ENCODE measurements at regions not wholly inside any gene's neighbourhood (a gene's known extent, or its start where the extent isn't known, plus 50 kb on each side); places are given as distances from the start of the nearest gene placed in this dataset.
A peak's percentile ranks its signal among the peaks of the same experiment; 100 is the strongest.

DNA sequence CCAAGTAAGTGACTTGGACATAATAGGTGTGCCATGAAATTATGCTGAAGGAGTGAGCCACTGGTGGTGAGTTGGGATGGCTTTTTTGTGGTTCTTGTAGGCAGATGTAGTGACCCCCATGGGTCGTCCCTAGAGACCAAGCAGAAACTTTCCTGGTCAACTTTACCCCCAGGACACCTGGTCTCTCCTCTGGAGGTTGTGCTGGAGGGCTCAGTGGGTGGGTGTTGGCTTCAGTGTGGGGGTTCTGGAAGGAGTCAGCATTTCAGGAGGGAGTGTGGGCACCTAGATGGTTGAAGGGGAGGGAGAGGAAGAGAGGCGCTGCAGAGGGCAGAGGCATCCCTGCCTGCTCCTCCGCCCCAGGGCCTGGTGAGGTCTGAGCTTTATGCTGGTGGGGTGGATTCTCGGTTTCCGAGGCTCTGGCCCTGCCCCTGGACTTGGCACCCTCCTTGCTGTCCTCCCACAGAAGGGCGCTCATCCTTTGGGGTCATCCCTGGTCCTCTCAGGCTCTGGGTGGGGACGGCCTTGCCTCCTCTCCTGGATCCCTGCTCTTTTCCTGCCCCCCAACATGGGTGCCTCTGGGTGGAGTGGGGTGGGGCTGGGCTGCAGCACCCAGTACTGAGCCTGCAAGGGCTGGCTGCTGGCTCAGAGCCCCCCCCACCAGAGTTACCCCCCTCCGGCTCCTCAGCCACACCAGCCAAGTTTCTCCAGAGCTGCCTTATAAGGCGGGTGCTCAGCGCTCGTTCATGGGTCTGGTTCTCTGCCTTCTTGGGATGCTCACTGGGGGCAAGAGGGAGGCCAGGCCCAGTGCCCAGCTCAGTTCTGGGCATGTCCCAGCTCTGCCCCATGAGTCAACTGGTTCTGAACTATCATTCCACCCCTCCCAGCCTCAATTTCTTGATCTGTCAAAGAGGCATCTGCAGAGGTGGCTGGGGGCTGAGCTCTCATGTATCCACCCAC lies 266.8 kb downstream of the SEC14L1 start:
- Mint-ChIP-seq H3K27ac (ENCODE audit: unreplicated experiment) (peak overlapping the region; percentile 88), H3K36me3 (ENCODE audit: unreplicated experiment) (peaks cover 13% of the 10 kb centered on the region)

DNA sequence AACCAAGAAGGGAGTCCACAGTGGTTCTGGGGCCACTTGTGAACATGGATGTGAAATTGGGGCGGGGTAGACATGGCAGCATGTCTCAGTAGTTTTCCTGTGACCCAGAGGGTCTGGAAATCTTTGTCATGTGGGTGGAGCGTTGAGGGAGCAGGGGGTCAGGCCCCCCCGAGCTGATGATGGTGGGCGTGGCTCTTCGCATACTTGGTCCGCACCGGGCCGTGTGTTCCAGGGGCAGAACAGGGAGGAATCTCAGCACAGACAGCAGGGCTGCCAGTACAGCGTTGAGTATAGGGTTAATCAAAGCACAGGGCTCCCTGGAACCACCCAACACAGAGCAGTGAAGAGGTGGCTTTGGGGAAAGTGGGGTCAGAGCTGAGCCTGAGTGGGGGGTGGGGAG lies 267.5 kb downstream of the SEC14L1 start:
- Mint-ChIP-seq H3K9me3 (ENCODE audit: unreplicated experiment) (no peaks in the 10 kb centered on the region), H3K36me3 (ENCODE audit: unreplicated experiment) (peaks cover 11% of the 10 kb centered on the region), H3K4me3 (ENCODE audit: unreplicated experiment) (peak overlapping the region; percentile 51), H3K27me3 (ENCODE audit: unreplicated experiment) (no peaks in the 10 kb centered on the region), H3K27ac (ENCODE audit: unreplicated experiment) (peak overlapping the region; percentile 88), H3K4me1 (ENCODE audit: unreplicated experiment) (peaks cover 93% of the 10 kb centered on the region)
- DNase-seq (ENCODE audit: extremely low spot score, unreplicated experiment) = no peak
- TF ChIP-seq, protein P1, sequence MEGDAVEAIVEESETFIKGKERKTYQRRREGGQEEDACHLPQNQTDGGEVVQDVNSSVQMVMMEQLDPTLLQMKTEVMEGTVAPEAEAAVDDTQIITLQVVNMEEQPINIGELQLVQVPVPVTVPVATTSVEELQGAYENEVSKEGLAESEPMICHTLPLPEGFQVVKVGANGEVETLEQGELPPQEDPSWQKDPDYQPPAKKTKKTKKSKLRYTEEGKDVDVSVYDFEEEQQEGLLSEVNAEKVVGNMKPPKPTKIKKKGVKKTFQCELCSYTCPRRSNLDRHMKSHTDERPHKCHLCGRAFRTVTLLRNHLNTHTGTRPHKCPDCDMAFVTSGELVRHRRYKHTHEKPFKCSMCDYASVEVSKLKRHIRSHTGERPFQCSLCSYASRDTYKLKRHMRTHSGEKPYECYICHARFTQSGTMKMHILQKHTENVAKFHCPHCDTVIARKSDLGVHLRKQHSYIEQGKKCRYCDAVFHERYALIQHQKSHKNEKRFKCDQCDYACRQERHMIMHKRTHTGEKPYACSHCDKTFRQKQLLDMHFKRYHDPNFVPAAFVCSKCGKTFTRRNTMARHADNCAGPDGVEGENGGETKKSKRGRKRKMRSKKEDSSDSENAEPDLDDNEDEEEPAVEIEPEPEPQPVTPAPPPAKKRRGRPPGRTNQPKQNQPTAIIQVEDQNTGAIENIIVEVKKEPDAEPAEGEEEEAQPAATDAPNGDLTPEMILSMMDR (IDR thresholded peaks at IDR 0.05) = no peak

More for the DNA sequence above, 266.8 kb downstream of the SEC14L1 start:
- Mint-ChIP-seq H3K4me3 (ENCODE audit: unreplicated experiment) (peak overlapping the region; percentile 51), H3K4me1 (ENCODE audit: unreplicated experiment) (peaks cover 89% of the 10 kb centered on the region), H3K9me3 (ENCODE audit: unreplicated experiment) (no peaks in the 10 kb centered on the region), H3K27me3 (ENCODE audit: unreplicated experiment) (no peaks in the 10 kb centered on the region)
- TF ChIP-seq, protein P1 (IDR thresholded peaks at IDR 0.05) = no peak
- DNase-seq (ENCODE audit: extremely low spot score, unreplicated experiment) = no peak

- DNase-seq (ENCODE audit: extremely low spot score, unreplicated experiment) = no peak
- H3K4me3 Mint-ChIP-seq (ENCODE audit: unreplicated experiment) = peak overlapping the region; percentile 23
- H3K9me3 Mint-ChIP-seq (ENCODE audit: unreplicated experiment) = no peaks in the 10 kb centered on the region
- peaks cover 90% of the 10 kb centered on the region for H3K4me1 Mint-ChIP-seq (ENCODE audit: unreplicated experiment)
- TF ChIP-seq, protein P1 (IDR thresholded peaks at IDR 0.05) = no peak
- H3K36me3 Mint-ChIP-seq (ENCODE audit: unreplicated experiment) = peaks cover 6% of the 10 kb centered on the region
- peak overlapping the region; percentile 93 for H3K27ac Mint-ChIP-seq (ENCODE audit: unreplicated experiment)
- no peaks in the 10 kb centered on the region for H3K27me3 Mint-ChIP-seq (ENCODE audit: unreplicated experiment)
Observed at GRCh38 chr17:77409282-77410161, 268.8 kb downstream of the SEC14L1 start.

DNA sequence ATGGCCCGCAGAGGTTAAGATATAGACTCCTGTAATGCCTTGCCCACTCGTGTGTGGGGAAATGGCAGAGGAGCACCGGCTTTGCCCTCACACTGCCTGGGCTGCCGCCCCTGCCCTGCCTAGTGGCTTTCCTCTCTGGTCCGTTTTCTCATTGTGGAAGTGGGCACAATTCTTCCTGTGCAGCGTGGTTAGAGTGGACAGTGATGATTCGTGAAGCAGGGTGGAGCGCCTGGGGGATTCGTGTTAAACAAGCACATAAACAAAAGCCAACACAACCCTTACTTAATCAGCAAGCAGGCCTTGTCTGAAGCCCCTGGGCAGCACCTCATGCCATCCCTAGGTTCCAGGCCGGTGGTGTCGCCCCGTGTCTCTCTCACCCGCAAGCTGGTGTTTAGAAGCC lies 269.7 kb downstream of the SEC14L1 start:
- Mint-ChIP-seq H3K27me3 (ENCODE audit: unreplicated experiment) (no peaks in the 10 kb centered on the region), H3K27ac (ENCODE audit: unreplicated experiment) (peak overlapping the region; percentile 93), H3K4me1 (ENCODE audit: unreplicated experiment) (peaks cover 83% of the 10 kb centered on the region), H3K36me3 (ENCODE audit: unreplicated experiment) (peaks cover 6% of the 10 kb centered on the region), H3K9me3 (ENCODE audit: unreplicated experiment) (no peaks in the 10 kb centered on the region), H3K4me3 (ENCODE audit: unreplicated experiment) (no peak overlapping the region)
- TF ChIP-seq, protein P1 (IDR thresholded peaks at IDR 0.05) = no peak
- DNase-seq (ENCODE audit: extremely low spot score, unreplicated experiment) = no peak

Measured in osteocyte (in vitro differentiated cells).